SH-SY5Y (cell line): ENCODE measurements at regions not wholly inside any gene's neighbourhood (a gene's known extent, or its start where the extent isn't known, plus 50 kb on each side); places are given as distances from the start of the nearest gene placed in this dataset.

Source experiments
- GATA2 ChIP-seq: IDR thresholded peaks from 2 replicates; pipeline ENCODE4 v1.6.1; 2011; ENCODE audit warnings: mild to moderate bottlenecking, low read depth, low read length
- GATA3 ChIP-seq: IDR thresholded peaks from 2 replicates; pipeline ENCODE4 v1.6.1; 2011; ENCODE audit warnings: low read depth, mild to moderate bottlenecking, low read length, moderate library complexity

- no peak for TF ChIP-seq GATA2
- TF ChIP-seq GATA3: no peak
These were observed 104.8 kb upstream of the SLC44A3 start for GRCh38 chr1:94715321-94715720.
